Caco-2 (cell line): ENCODE measurements at regions not wholly inside any gene's neighbourhood (a gene's known extent, or its start where the extent isn't known, plus 50 kb on each side); places are given as distances from the start of the nearest gene placed in this dataset.

Source experiments
- BruUV-seq: library from RNA; stranded (reverse); fragments of 400-500 nt; replicated peaks from 2 replicates; lab custom pipeline; 2021; lab: Mats Ljungman, UMichigan
- CTCF ChIA-PET: fragments of 300-600 bp; sonication (Branson Sonifier 250); formaldehyde crosslinking; loops from one replicate; lab custom pipeline; 2022; ENCODE audit warnings: antibody characterized with exemption; lab: Charles Lee
- POLR2A ChIA-PET: fragments of 300-600 bp; sonication (Branson Sonifier 250); formaldehyde crosslinking; loops from one replicate; lab custom pipeline; 2022; ENCODE audit warnings: antibody characterized with exemption; lab: Charles Lee
- DNase-seq, 2 experiments: peaks; one replicate each; pipeline versions ENCODE4 v3.0.0 to v3.0.0-alpha.2; 2020 to 2022
- H3K27me3 ChIP-seq: replicated peaks from 2 replicates; pipeline ENCODE4 v1.6.0; 2011; ENCODE audit warnings: low read length; ENCODE audit not compliant: control insufficient read depth, insufficient read depth
- H3K36me3 ChIP-seq: 2 replicates; pipeline ENCODE4 v1.5.1; 2011; ENCODE audit warnings: low read length; ENCODE audit not compliant: control insufficient read depth, insufficient read depth
- H3K4me1 ChIP-seq: fragments of 250-450 bp; sonication (Bioruptor Pico); 2 replicates; pipeline ENCODE4 v1.5.1; 2020; ENCODE audit warnings: mild to moderate bottlenecking
- H3K4me3 ChIP-seq: 2 replicates; pipeline ENCODE4 v1.5.1; 2011; ENCODE audit warnings: low read depth, mild to moderate bottlenecking, control low read depth, low read length
- H3K9me3 ChIP-seq: fragments of 250-450 bp; sonication (Bioruptor Pico); 2 replicates; pipeline ENCODE4 v1.5.1; 2020; ENCODE audit warnings: mild to moderate bottlenecking, moderate library complexity
- H3K27ac Mint-ChIP-seq: one replicate; pipeline ENCODE4 v1.8.0; 2022; ENCODE audit warnings: mixed read lengths; ENCODE audit not compliant: unreplicated experiment
- H3K27me3 Mint-ChIP-seq: one replicate; pipeline ENCODE4 v1.8.0; 2022; ENCODE audit warnings: mixed read lengths; ENCODE audit not compliant: insufficient read depth, unreplicated experiment
- H3K36me3 Mint-ChIP-seq: one replicate; pipeline ENCODE4 v1.8.0; 2022; ENCODE audit warnings: mild to moderate bottlenecking, mixed read lengths; ENCODE audit not compliant: insufficient read depth, unreplicated experiment
- H3K4me1 Mint-ChIP-seq: one replicate; pipeline ENCODE4 v1.8.0; 2022; ENCODE audit warnings: low read depth, mixed read lengths; ENCODE audit not compliant: unreplicated experiment
- H3K4me3 Mint-ChIP-seq: one replicate; pipeline ENCODE4 v1.8.0; 2022; ENCODE audit warnings: mild to moderate bottlenecking, moderate library complexity, mixed read lengths; ENCODE audit not compliant: unreplicated experiment
- H3K9me3 Mint-ChIP-seq: one replicate; pipeline ENCODE4 v1.8.0; 2022; ENCODE audit warnings: mixed read lengths; ENCODE audit not compliant: unreplicated experiment
- CTCF ChIP-seq, 2 experiments: fragments of 200-600 bp in 1 of 2; IDR thresholded peaks; 1 replicate in 1 of 2; 2 replicates in 1 of 2; pipeline versions ENCODE4 v1.5.1 to v1.8.0; 2011 to 2022; ENCODE audit warnings: antibody characterized with exemption in 1 of 2, control low read depth in 1 of 2, inconsistent platforms in 1 of 2, low read depth in 1 of 2, low read length in 1 of 2, mild to moderate bottlenecking in 1 of 2, moderate library complexity in 1 of 2; ENCODE audit not compliant: insufficient read depth in 1 of 2, severe bottlenecking in 1 of 2, unreplicated experiment in 1 of 2
- intact Hi-C: fragments of 100-400 bp; cut with micrococcal nuclease; formaldehyde crosslinking; loops from one replicate; pipeline ENCODE4 v1.10.0; 2022; ENCODE audit not compliant: unreplicated experiment

GRCh38 chr13:58978331-58978730 lies 1185.4 kb downstream of the DIAPH3 start:
- Mint-ChIP-seq H3K9me3 (peaks cover 11% of the 10 kb centered on the region), H3K4me3 (no peak overlapping the region), H3K27ac (no peak overlapping the region), H3K36me3 (no peaks in the 10 kb centered on the region), H3K4me1 (no peaks in the 10 kb centered on the region), H3K27me3 (no peaks in the 10 kb centered on the region)
- Histone ChIP-seq H3K9me3 (no peaks in the 10 kb centered on the region), H3K4me3 (no peak overlapping the region), H3K36me3 (no peaks in the 10 kb centered on the region), H3K4me1 (no peaks in the 10 kb centered on the region), H3K27me3 (no peaks in the 10 kb centered on the region)
- intact Hi-C loops = no loop called here
- ChIA-PET POLR2A (no interaction called here), CTCF (no interaction called here)
- no TSS peak for BruUV-seq
- no peak for TF ChIP-seq CTCF (IDR thresholded peaks at IDR 0.05; ENCODE audit: insufficient read depth in 1 of 2, low read depth in 1 of 2, low read length in 1 of 2, severe bottlenecking in 1 of 2, unreplicated experiment in 1 of 2)
- no peak for DNase-seq

- H3K4me1 ChIP-seq = no peaks in the 10 kb centered on the region
- no TSS peak for BruUV-seq
- Mint-ChIP-seq H3K27me3 (peaks cover 2% of the 10 kb centered on the region), H3K4me3 (no peak overlapping the region), H3K27ac (no peak overlapping the region), H3K4me1 (no peaks in the 10 kb centered on the region), H3K9me3 (peaks cover 17% of the 10 kb centered on the region), H3K36me3 (no peaks in the 10 kb centered on the region)
- H3K4me3 ChIP-seq = no peak overlapping the region
- POLR2A ChIA-PET = no interaction called here
- H3K27me3 ChIP-seq = no peaks in the 10 kb centered on the region
- H3K36me3 ChIP-seq = no peaks in the 10 kb centered on the region
- intact Hi-C loops = no loop called here
- CTCF ChIA-PET = no interaction called here
- DNase-seq = no peak
- H3K9me3 ChIP-seq = no peaks in the 10 kb centered on the region
- no peak for TF ChIP-seq CTCF (IDR thresholded peaks at IDR 0.05; ENCODE audit: insufficient read depth in 1 of 2, low read depth in 1 of 2, low read length in 1 of 2, severe bottlenecking in 1 of 2, unreplicated experiment in 1 of 2)
Observed at GRCh38 chr13:58979851-58980250, 1183.9 kb downstream of the DIAPH3 start.

- Mint-ChIP-seq H3K9me3 (peaks cover 17% of the 10 kb centered on the region), H3K27me3 (peaks cover 3% of the 10 kb centered on the region), H3K27ac (no peak overlapping the region), H3K36me3 (no peaks in the 10 kb centered on the region), H3K4me1 (no peaks in the 10 kb centered on the region), H3K4me3 (no peak overlapping the region)
- POLR2A ChIA-PET = no interaction called here
- Histone ChIP-seq H3K4me3 (no peak overlapping the region), H3K36me3 (no peaks in the 10 kb centered on the region), H3K4me1 (no peaks in the 10 kb centered on the region), H3K9me3 (no peaks in the 10 kb centered on the region), H3K27me3 (no peaks in the 10 kb centered on the region)
- TF ChIP-seq CTCF (IDR thresholded peaks at IDR 0.05; ENCODE audit: insufficient read depth in 1 of 2, low read depth in 1 of 2, low read length in 1 of 2, severe bottlenecking in 1 of 2, unreplicated experiment in 1 of 2) = no peak
- DNase-seq = no peak
- intact Hi-C loops = no loop called here
- BruUV-seq = no TSS peak
- CTCF ChIA-PET = interaction anchor here (0.6 kb wide), 1 partner anchor 694 kb away, joined by 3 read pairs; no protein-coding TSS in a partner anchor
Observed at GRCh38 chr13:58985845-58986244, 1177.9 kb downstream of the DIAPH3 start.
